HG03432 (cell line): ENCODE measurements at regions not wholly inside any gene's neighbourhood (a gene's known extent, or its start where the extent isn't known, plus 50 kb on each side); places are given as distances from the start of the nearest gene placed in this dataset.
"Not testable (repeated sequence)": the region's sequence is repeated elsewhere in the genome, so short reads cannot be mapped to it uniquely, and the experiment has no call there.

Experiments
- ATAC-seq: cut with Tn5 transposase; IDR thresholded peaks from one replicate; pipeline ENCODE4 v1.9.1; 2021; ENCODE audit warnings: mild to moderate bottlenecking, moderate library complexity; ENCODE audit not compliant: unreplicated experiment

DNA sequence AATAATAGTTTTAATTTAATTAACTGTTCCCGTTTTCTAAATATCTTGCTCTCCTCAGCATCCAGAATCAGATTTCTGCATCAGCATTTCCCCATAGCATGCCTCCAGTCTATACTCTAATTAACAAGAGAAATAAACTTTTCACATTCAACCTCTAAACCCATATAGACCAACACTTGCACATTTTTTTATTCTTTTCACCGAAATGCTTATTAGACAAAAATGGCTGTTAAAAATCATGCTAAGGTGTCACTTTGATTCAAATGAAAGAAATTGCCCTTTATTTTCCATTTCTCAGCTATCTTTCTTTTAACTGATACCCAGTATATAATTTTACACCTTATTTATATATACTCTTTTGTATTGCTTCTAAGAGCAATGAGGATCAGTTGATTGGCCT is 1107.1 kb upstream of the EPHA6 start:
- ATAC-seq, result no peak

GRCh38 chr3:95710684-95711083 is 1103.7 kb upstream of the EPHA6 start:
- no peak for ATAC-seq

GRCh38 chr3:95711789-95712188 is 1102.6 kb upstream of the EPHA6 start:
- ATAC-seq, result peak; percentile 48

DNA sequence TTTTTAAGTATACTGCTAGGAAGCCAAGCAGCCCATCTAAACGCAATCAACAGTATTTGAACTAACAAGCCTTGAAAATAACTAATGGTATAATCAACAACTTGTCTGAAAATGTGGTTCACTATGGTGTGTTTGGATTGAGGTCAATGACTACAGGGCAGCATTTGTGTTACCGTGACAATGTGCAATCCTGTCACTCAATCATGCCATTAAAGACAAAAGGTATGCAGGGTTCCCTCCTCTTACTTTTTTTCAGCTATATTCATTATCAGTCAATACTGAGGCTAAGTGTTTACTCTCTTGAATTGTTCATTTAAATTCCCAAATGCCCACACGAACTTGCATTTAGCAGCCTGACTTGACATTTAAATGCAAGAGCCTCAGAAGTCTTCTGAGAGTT is 1099.3 kb upstream of the EPHA6 start:
- no peak for ATAC-seq

GRCh38 chr3:95717048-95717447 is 1097.3 kb upstream of the EPHA6 start:
- no peak for ATAC-seq

DNA sequence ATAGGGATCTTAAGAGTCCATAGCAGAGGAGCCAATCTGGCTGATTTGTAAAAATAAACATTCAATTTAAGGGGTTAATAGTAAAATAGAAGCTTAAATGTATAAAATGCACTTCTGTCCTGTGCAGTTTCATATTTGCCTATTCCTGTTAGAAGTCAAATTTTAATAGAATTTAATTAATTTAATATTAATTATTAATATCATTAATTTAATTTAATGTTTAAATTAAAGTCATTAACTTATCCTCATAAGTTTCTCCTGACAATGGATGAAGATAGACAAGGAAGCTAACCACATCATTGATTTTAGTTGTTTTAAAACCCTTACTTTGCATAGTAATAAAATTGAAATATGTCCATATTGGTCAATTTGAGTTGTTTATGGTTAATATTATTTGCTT is 1096.2 kb upstream of the EPHA6 start:
- no peak for ATAC-seq

- no peak for ATAC-seq
These were observed 1094.9 kb upstream of the EPHA6 start for GRCh38 chr3:95719481-95719880.

- peak; percentile 83 for ATAC-seq
These were observed 1092.5 kb upstream of the EPHA6 start for GRCh38 chr3:95721938-95722337.

DNA sequence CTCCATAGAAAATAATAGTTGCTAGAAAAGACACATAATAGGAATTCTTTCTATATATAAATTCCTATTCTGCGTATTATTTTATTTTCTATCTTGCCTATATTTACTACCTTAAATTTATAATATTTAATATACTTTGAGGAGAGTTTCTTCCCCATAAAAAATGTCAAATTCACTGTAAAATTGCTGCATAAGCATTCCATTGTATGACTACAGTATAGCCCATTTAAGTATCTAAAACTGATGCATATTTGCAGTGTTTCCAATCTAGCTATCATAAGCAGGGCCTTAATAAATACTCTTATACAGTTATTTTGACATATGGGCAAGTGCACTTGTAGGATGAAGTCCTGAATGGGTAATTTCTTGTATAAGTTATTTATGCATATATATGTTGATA is 1088.6 kb upstream of the EPHA6 start:
- ATAC-seq, result no peak

- no peak for ATAC-seq
These were observed 1082.6 kb upstream of the EPHA6 start for GRCh38 chr3:95731753-95732152.

GRCh38 chr3:95733336-95733735 is 1081.1 kb upstream of the EPHA6 start:
- no peak for ATAC-seq

GRCh38 chr3:95738045-95738444 is 1076.3 kb upstream of the EPHA6 start:
- no peak for ATAC-seq

DNA sequence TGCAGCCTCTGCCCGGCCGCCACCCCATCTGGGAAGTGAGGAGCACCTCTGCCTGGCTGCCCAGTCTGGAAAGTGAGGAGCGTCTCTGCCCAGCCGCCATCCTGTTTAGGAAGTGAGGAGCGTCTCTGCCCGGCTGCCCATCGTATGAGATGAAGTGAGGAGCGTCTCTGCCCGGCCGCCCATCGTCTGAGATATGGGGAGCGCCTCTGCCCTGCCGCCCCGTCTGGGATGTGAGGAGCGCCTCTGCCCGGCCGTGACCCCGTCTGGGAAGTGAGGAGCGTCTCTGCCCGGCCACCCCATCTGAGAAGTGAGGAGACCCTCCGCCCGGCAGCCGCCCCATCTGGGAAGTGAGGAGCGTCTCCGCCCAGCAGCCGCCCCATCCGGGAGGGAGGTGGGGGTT is 1069.5 kb upstream of the EPHA6 start:
- not testable (repeated sequence) for ATAC-seq

- ATAC-seq, result no peak
These were observed 1064.3 kb upstream of the EPHA6 start for GRCh38 chr3:95750097-95750496.

DNA sequence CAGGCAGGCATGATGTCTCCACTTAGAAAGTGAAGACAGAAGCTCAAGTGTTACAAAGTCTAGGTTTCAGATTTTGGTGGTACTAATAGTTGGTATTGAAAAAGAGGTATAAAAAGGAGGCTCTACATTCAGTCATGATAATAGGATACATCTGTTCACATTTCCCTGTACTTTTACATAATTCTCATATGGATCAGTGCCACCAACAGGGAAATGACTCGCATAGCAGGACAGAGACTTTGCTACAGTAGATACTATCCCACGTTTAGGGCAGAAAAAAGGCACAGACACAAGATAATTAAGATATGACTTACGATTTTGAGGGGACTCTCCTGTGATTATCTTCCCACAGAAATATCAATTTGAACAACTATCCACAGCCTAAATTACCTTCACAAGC is 1062.9 kb upstream of the EPHA6 start:
- ATAC-seq, result no peak

DNA sequence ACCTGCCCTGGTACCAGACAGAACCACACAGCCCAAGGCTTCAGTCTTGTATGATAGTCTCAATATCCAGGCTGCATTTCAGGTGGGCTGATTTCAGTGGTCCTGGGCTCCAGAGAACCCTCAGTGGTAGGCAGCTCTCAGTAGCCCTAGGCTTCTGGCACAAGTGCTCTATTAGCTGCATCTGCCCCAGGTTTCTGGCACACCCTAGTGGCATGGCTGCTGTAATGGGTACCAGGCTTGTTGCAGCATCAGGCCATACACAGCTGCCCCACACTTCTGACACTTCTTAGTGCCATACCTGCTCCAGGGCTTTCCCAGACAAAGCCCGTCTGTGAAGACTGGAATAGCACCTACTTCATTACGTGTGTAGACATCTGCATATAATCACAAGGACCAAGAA is 1062.2 kb upstream of the EPHA6 start:
- ATAC-seq, result no peak

- ATAC-seq, result no peak
These were observed 1055.7 kb upstream of the EPHA6 start for GRCh38 chr3:95758707-95759106.

DNA sequence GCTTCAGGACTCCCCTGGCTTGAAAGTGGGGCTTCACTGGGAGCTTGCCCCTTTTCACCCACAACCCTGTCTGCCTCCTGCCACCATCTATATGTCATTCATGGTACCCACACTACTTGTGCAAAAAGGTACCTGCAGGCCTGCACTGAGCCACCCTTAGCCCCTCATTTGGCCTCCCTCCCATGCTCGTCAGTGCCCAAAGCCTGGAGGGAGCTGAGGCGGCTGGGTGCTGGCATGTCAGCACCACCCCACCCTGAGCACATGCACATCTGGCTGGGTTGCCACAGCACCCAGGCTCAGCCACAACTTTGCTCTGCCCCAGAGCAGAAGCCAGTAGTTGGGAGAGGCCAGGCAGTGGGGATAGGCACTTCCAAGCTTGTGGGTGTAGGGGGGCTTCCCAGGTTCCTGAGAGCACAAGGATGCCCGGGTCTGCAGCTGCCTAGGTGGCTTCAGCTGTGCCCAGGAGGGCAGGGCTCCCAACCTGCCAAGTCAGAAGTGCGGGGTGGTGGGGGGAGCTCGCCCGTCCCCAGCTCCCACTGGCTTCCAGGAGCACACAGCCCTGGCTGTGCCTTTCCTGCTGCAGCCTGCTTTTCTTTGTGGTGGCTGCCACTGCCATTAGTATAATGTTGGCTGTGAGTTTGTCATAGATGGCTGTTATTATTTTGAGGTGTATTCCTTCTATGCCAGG is 1054.6 kb upstream of the EPHA6 start:
- no peak for ATAC-seq

GRCh38 chr3:95775486-95776094 is 1038.8 kb upstream of the EPHA6 start:
- ATAC-seq, result no peak

DNA sequence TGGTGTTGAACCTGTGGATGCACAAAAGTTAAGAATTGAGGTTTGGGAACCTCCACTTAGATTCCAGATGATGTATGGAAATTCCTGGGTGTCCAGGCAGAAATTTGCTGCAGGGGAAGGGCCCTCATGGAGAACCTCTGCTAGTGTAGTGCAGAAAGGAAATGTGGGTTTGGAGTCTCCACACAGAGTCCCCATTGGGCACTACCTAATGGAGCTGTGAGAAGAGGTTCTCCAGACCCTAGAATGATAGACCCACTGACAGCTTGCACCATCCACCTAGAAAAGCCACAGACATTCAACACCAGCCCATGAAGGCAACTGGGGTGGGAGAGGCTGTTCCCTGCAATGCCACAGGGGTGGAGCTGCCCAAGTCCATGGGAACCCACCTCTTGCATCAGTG is 1032.8 kb upstream of the EPHA6 start:
- ATAC-seq, result no peak

- no peak for ATAC-seq
These were observed 1025.3 kb upstream of the EPHA6 start for GRCh38 chr3:95789111-95789510.

DNA sequence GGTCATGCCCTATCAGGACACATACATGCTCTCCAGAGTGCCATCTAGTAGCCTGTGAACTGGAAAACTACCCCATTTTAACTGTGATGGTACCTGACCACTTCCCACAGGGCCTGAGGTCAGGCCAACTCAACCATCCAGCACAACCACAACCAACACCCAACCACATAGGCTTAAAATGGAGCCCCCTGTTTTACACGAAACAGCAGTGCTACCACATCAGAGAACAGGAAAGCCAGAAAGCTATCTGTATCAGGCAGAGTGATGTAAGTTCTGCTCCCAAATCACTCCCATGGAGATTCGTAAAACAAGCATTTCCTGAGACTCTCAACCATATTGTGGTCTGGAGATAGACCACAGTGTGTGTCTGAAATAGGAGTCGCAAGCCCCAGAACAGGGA is 1017.3 kb upstream of the EPHA6 start:
- no peak for ATAC-seq

GRCh38 chr3:95798628-95799027 is 1015.8 kb upstream of the EPHA6 start:
- no peak for ATAC-seq
